HG03095 (cell line): ENCODE measurements at regions not wholly inside any gene's neighbourhood (a gene's known extent, or its start where the extent isn't known, plus 50 kb on each side); places are given as distances from the start of the nearest gene placed in this dataset.
"Not testable (repeated sequence)": the region's sequence is repeated elsewhere in the genome, so short reads cannot be mapped to it uniquely, and the experiment has no call there.

Experiments
- ATAC-seq: cut with Tn5 transposase; IDR thresholded peaks from one replicate; pipeline ENCODE4 v1.9.1; 2021; ENCODE audit warnings: moderate library complexity; ENCODE audit not compliant: unreplicated experiment

GRCh38 chr7:108627476-108628051 is 57.9 kb downstream of the DNAJB9 start:
- no peak for ATAC-seq

DNA sequence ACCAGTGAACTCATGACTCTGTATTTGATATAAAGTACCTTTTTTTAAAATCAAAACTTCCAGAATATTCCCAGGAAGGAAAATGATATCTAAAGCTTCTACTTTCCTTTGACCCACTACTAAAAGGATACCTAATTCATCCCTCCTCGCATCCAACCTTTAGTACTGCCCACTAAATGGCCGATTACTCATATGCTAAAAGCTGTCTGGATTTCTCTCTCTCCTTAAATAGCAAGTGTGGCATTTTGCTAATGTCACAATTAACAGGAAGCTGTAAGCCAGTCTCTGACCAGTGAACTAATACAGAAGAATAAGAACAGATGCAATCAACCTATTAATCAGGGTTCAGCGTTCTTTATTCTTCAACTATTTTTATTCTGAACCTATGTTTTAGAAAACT is 59.0 kb downstream of the DNAJB9 start:
- no peak for ATAC-seq

DNA sequence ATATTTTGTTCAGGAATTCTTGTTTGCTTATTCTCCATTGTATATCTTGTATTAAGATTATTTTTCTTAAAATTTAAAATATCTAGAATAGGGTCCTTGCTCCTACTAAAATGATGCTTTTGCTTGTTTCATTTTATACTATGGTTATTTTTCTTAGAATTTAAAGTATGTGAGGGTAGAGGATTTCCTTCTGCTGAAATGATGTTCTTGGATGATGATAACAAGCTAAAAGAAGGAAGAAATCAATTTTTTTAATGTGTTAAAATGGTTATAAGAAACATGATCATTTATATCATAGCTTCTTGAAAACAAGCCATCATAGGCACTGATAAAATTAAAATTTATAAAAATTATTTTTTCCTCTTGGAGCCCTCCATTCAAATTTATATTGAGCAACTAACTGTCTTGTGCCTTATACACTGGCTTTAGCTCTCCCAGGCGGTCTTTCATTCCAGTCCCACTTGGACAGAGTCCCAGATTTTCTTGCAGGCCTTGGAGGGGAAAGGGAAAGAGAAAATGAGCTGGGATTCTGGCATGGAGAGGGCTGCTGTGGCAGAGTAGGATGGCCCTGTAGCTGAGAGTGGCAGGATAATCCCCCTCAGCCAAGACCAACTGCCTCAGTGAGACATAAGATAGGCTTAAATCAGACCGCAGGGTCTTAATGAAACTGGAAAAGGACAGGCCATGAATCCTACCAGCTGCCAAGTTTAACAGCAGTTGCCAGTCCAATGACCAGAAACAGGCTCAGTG is 60.2 kb downstream of the DNAJB9 start:
- no peak for ATAC-seq

DNA sequence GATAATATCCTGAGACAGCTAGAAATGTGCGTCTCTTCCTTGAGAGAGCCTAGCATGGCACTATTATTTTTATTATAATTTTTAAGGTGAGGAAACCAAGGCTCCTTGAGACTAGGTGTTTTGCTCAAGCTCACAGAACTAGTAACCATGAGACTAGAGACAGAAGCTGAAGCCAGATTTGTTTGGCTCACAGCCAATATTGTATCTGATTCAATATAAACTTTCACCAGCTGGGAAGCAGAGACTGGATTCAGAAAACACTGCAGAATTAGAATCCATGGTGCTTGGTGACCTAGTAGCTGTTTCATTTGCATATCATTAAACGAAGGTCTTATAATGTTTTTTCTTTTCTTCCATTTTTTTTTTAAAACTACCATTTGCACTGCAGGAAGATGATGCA is 64.4 kb downstream of the DNAJB9 start:
- ATAC-seq: no peak

DNA sequence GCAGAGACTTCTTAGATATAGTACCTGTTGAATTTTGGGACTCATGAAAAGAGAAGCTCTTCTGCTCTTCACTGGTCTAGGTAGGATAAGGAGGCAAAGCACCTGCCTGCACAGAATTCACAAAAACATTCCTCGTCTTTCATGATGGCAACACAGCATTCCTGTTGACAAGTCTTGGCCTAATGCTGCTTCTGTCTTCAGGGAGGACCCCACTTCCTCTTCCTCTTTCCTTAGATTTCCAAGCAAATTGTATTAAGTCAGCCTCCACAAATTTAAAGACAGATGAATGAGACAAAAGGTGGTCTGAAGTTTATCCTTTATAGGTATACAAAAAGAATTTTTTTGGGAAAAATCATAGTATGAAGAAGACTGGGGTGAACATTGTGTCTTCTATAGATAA is 64.9 kb downstream of the DNAJB9 start:
- ATAC-seq: no peak

- ATAC-seq: no peak
Measured at GRCh38 chr7:108637049-108637621, 67.5 kb downstream of the DNAJB9 start.

GRCh38 chr7:108642126-108642525 is 72.5 kb downstream of the DNAJB9 start:
- no peak for ATAC-seq

DNA sequence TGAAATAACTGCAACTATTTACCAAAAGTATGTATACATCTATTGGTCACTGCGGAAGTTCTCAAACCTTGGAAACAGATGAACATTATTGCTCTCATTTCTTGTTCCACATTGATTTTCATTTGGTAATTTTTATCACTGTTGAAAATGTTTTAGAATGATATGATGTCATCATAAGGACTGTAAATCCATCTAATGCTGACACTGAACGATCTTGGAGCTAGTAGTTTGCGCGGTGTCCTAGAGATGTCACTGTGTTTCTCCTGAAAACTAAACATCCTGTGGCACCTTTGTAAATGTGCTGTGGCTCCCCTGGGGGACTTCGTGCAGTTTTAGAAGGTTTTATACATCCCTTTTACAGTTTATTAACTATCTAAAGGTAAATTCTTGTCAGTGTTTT is 73.5 kb downstream of the DNAJB9 start:
- ATAC-seq: no peak

DNA sequence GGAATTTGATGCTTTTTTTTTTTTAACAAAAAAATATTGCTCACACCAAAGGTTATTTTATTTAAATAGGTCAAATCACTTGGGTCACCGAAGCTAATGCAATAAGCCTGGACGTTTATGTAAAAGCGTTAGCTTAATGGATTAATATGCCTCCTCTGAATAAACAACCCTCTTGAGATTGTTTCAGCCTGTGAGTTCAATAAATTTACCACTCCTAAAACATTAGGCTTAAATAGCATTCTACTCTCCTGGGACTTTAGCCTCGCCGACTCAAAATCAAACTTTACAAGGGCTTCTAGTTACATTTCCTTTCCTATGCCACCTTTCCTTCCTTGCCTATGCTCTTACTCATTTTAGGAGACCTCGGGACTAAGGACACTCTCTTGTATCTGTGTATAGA is 79.3 kb downstream of the DNAJB9 start:
- no peak for ATAC-seq

- no peak for ATAC-seq
Measured at GRCh38 chr7:108650467-108650866, 80.8 kb downstream of the DNAJB9 start.

GRCh38 chr7:108652886-108653285 is 83.2 kb downstream of the DNAJB9 start:
- no peak for ATAC-seq

DNA sequence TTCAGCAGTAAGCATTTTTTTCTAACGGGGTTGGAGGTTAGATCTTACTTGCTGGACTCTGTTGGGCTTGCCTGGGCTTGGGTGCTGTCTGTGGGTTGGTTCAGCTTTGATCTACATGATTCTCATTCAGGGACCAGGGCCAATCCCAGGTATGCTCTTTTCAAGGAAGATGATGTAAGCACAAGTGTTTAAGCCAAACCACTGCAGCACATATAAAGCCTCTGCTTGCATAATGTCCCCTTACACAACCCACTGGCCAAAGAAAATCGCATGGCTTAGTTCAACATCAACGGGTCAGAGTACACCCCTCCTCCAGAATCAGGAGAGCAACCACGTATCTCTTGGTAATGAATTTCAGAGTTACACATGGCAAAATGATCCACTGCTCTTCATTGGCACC is 83.9 kb downstream of the DNAJB9 start:
- ATAC-seq: no peak

GRCh38 chr7:108657140-108657726 is 87.6 kb downstream of the DNAJB9 start:
- ATAC-seq: not testable (repeated sequence)

GRCh38 chr7:108659261-108659660 is 89.6 kb downstream of the DNAJB9 start:
- ATAC-seq: no peak

DNA sequence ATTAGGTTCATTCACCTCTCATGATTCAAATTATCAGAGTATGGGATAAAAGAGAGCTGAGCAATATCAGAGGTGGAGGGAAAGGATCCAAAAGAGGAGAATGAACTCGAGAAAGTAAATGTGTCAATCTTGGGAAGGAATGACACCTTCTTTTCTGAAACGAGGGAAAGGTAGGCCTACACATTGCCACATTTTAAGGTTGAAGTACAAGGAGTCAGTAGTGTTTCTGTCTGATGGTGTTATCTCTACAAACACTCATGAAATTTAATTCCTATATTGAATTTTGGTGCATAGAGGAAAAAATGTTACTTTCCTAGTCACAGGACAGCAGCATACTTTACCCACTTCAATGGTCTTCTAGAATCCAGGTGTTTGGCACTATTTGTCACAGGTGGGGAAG is 90.2 kb downstream of the DNAJB9 start:
- no peak for ATAC-seq

GRCh38 chr7:108660465-108660864 is 90.8 kb downstream of the DNAJB9 start:
- no peak for ATAC-seq

DNA sequence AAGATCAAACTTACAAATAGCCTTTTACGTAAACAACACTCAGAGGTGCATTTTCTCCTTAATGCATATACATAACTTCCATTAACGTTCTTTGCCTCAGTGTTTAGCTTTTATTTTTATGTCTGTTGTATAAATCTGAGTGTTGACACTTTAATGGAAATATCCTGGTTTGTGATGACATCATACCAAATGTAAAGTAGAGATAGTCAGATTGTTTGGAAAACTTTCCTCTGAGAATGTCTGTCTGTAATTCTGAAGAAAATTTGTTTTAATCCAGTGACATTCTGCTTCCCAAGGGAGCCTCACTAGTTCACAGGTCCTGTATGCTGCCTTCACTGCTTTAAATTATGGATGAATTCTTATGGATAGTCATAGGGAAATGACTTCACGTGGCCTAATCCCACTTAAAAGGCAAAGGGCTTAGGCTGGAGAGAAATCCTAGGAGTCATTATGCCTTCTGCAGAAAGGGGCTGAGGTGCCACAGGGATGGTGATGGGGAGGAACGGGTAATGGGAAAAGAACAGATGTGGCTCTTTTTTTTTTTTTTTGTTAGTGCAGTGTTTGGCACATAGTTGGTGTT is 93.2 kb downstream of the DNAJB9 start:
- ATAC-seq: no peak

DNA sequence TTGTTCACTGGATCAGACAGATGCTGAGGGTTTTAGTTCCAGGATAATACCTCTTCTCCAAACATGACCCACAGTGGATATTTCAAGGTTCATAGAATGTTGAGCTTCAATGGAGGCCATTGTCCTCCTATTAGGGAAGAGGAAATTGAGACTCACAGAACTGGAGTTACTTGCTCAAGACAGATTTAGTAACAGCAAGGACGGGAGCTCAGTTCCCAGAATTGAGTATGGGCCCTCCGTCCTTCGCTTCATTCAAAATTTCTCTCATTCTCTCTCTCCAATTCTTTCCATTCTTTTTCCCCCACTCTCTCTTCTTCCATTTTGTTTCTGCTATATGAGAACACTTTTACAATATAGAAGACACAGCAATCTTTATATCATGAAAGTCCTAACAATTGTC is 94.0 kb downstream of the DNAJB9 start:
- no peak for ATAC-seq

GRCh38 chr7:108667216-108667615 is 97.5 kb downstream of the DNAJB9 start:
- no peak for ATAC-seq

DNA sequence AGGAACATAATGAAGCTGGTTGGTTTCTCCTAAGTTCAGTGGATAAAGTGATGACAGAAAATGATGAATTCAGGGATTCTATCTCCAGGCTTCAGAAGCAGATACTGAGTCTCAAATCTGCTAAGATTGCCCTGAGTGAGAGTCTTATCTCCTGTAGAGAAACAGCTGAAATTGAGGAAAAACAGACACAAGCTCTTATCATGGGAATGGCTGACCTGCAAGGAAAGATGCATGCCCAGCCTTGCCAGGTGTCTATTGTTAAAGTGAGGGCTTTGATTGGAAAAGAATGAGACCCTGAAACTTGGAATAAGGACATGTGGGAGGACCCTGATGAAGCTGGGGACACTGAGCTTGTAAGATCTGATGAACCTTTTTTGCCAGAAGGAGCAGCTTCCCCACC is 100.3 kb downstream of the DNAJB9 start:
- ATAC-seq: no peak

DNA sequence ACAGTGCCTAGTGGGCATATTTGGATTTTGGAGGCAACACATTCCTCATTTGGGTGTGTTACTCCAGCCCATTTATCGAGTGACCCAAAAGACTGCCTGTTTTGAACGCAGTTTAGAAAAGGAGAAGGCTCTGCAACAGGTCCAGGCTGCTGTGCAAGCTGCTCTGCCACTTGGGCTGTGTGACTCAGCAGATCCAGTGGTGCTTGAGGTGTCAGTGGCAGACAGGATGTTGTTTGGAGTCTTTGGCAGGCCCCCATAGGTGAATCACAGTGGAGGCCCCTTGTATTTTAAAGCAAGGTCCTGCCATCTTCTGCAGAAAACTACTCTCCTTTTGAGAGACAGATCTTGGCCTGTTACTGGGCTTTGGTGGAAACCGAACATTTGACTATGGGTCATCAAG is 104.0 kb downstream of the DNAJB9 start:
- ATAC-seq: not testable (repeated sequence)

- ATAC-seq: no peak
Measured at GRCh38 chr7:108684629-108685028, 115.0 kb downstream of the DNAJB9 start.
